GM18511 (cell line): ENCODE measurements at regions not wholly inside any gene's neighbourhood (a gene's known extent, or its start where the extent isn't known, plus 50 kb on each side); places are given as distances from the start of the nearest gene placed in this dataset.
A peak's percentile ranks its signal among the peaks of the same experiment; 100 is the strongest.
"Not testable (repeated sequence)": the region's sequence is repeated elsewhere in the genome, so short reads cannot be mapped to it uniquely, and the experiment has no call there.

Source experiments
- ATAC-seq: cut with Tn5 transposase; IDR thresholded peaks from one replicate; pipeline ENCODE4 v1.9.1; 2021; ENCODE audit warnings: mild to moderate bottlenecking, moderate library complexity; ENCODE audit not compliant: unreplicated experiment

DNA sequence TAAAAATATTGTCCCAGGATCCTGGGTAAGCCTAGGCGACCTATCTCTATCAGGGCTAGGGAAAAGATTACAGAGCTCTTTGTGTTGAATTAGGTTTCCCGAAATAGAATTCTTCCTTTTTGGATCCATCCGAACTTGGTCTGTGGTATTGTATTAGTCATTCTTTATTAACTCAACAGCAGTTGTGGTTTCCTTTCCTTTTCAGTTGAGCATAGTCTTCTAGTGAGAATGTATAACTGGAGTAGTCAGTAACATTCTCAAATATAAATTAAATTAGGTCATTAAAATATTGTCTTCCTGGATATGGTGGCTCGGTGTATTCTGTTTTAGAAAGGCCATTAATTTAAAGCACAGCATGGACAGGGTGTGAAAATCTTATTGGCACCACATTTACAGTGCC, 520.4 kb downstream of the NLGN4X start:
- ATAC-seq: no peak

GRCh38 chrX:5702890-5703289, 525.8 kb downstream of the NLGN4X start:
- no peak for ATAC-seq

GRCh38 chrX:5695971-5696370, 532.7 kb downstream of the NLGN4X start:
- no peak for ATAC-seq

- ATAC-seq: no peak
Measured at GRCh38 chrX:5683996-5684395, 544.7 kb downstream of the NLGN4X start.

GRCh38 chrX:5681159-5681558, 547.5 kb downstream of the NLGN4X start:
- no peak for ATAC-seq

GRCh38 chrX:5674036-5674435, 554.6 kb downstream of the NLGN4X start:
- ATAC-seq: no peak

DNA sequence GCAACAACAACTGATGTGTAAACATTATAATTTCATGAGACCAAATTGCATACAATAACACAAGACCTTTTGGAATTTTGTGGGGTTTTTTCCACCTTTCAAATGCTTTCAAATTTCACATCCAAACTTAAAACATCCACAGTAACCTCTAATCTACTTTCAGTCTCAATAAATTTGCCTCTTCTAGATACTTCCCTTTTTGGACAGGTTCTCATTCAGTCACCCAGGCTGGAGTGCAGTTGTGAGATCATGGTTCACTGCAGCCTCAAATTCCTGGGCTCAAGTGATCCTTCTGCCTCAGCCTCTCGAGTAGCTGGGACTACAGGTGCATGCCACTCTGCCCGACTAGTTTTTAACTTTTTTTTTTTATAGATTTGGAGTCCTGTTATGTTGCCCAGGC, 556.6 kb downstream of the NLGN4X start:
- no peak for ATAC-seq

- not testable (repeated sequence) for ATAC-seq
Measured at GRCh38 chrX:5666689-5667088, 562.0 kb downstream of the NLGN4X start.

DNA sequence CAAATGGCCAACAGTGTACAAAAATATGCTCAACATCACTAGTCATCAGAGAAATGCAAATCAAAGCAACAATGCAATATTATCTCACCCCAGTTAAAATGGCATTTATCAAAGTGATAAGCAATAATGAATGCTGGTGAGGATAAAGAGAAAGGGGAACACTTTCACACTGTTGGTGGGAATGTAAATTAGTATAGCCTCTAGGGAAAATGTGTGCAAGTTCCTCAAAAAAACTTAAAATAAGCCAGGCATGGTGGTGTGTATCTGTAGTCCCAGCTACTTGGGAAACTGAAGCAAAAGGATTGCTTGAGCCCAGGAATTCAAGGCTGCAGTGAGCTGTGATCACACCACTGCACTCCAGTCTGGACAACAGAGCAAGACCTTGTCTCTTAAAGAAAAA, 572.1 kb downstream of the NLGN4X start:
- ATAC-seq: no peak

GRCh38 chrX:5650904-5651303, 577.8 kb downstream of the NLGN4X start:
- ATAC-seq: peak; percentile 31

DNA sequence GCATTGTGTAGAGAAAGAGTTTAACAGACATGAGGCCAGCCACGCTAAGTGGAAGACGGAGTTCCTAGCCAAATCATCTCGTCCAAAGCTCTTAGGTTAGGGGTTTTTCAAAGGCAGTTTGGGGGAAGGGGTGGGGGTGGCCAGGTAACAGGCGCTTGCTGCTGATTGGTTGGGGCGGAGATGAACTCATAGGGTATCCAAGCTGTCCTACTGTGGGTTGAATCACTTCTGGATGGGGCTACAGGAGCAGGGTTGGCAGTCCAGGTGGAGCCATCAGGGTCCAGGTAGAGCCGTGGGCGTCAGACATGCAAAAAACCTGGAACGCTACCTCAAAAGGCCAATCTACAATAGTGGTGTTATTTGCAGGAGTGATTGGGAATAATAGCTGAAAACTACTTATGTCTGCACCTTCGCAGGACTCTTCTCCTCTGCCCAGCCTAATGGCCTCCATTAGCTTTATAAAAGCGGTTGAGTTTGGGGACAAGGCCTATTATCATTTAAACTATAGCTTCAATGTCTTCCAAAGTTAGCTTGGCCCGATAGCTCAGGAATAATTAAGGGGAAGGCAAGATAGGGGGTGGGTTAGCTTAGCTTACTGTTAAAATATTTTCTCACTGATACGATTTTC, 579.6 kb downstream of the NLGN4X start:
- ATAC-seq: no peak

- peak; percentile 94 for ATAC-seq
Measured at GRCh38 chrX:5646818-5647217, 581.8 kb downstream of the NLGN4X start.

GRCh38 chrX:5644776-5645175, 583.9 kb downstream of the NLGN4X start:
- ATAC-seq: no peak

- ATAC-seq: no peak
Measured at GRCh38 chrX:5640071-5640470, 588.6 kb downstream of the NLGN4X start.

DNA sequence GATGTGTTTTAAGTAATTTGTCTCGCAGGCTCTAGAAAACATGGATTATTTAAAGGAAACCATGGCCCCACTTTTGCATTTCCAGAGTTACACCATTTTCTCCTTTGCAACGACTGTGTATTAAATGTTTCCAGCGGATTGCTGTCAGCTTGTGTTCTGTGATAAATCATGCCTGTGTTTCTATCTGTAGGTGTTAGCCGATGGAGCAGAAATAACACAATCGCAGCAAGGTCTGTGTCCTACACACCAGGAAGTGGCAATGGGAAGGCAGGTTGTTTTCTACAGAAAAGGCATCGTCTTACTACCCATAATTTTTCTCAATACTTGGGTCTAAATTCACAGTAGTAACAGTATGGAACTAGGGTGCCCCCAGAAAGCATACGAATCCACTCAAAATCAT, 590.1 kb downstream of the NLGN4X start:
- no peak for ATAC-seq

GRCh38 chrX:5632887-5633286, 595.8 kb downstream of the NLGN4X start:
- ATAC-seq: no peak

DNA sequence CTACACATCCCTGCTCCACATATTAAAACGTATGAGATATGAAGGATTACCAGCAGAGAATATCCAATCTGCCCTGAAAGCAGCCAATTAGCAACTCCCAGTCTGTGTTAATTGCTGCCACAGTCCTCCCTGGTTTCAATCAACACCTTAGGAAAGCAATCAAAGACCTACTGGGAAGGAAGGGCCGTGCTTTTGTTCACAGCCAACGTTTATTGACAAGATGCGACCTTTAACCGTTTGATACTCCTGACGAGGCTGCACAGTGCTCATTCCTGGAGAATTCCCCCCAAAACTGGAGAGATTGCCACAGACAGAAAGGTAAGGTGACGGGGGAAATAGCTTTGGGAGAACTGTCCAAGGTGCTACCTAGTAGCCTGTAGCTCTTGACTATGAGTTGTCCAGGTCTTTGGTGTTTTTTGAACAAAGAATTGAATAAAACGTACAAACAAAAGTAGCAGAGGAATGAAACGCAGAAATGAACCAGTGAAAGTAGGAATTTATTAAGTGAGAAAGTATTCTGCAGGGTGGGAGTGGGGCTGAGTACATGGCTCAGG, 596.5 kb downstream of the NLGN4X start:
- no peak for ATAC-seq

GRCh38 chrX:5617666-5618065, 611.0 kb downstream of the NLGN4X start:
- ATAC-seq: no peak

GRCh38 chrX:5595570-5595969, 633.1 kb downstream of the NLGN4X start:
- ATAC-seq: no peak

GRCh38 chrX:5586726-5587125, 641.9 kb downstream of the NLGN4X start:
- no peak for ATAC-seq

DNA sequence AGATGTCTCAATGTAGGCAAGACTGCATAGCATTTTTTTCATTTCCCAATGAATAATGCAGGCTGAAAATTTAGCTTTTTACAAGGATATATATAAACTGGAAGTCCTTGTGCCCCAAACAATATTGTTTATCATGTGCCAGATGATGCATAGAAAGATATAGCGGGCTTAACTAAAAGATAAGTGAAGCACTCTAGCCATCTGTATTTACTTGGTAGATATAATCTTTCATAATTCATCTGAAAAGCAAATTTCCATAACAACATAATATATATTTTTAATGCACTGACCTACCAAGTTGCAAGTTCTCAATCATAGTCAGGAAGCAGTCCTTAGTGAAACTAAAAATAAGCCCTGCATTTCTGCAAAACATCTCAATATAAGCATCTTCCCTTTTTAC, 653.3 kb downstream of the NLGN4X start:
- no peak for ATAC-seq

GRCh38 chrX:5568934-5569333, 659.7 kb downstream of the NLGN4X start:
- no peak for ATAC-seq

DNA sequence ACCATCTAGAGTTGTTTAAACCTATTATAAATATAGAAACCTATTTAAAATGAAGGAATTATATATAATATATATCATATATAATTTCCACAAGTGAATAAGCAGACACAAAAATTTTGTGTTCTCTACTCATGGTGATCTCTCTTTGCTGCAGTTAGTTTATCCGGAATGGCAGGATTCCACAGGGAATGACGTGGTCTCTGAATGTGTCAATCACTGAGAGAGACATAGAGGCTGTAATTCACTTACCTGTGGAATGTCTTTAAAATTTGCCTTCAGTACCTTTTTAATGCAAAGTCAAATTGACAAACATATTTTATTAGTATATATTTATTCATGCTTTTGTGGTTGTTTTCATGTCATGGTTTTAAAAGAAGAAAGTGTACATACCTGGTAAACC, 669.3 kb downstream of the NLGN4X start:
- no peak for ATAC-seq
